Endodermal cell (in vitro differentiated cells): ENCODE measurements at regions not wholly inside any gene's neighbourhood (a gene's known extent, or its start where the extent isn't known, plus 50 kb on each side); places are given as distances from the start of the nearest gene placed in this dataset.
"Not testable (repeated sequence)": the region's sequence is repeated elsewhere in the genome, so short reads cannot be mapped to it uniquely, and the experiment has no call there.

Experiments
- DNase-seq: peaks from one replicate; pipeline ENCODE4 v3.0.0-alpha.2; 2017
- H3K27ac ChIP-seq: 2 replicates; pipeline ENCODE4 v1.5.1; 2013; ENCODE audit warnings: mild to moderate bottlenecking, low read depth, low read length, moderate library complexity
- H3K27me3 ChIP-seq: 2 replicates; pipeline ENCODE4 v1.6.1; 2013; ENCODE audit warnings: mild to moderate bottlenecking, low read length, moderate library complexity; ENCODE audit not compliant: insufficient read depth, control insufficient read depth, poor library complexity, severe bottlenecking
- H3K36me3 ChIP-seq: 2 replicates; pipeline ENCODE4 v1.7.0; 2013; ENCODE audit warnings: mild to moderate bottlenecking, low read length, moderate library complexity; ENCODE audit not compliant: control insufficient read depth, insufficient read depth
- H3K4me1 ChIP-seq: one replicate; pipeline ENCODE4 v1.7.0; 2013; ENCODE audit warnings: low read length; ENCODE audit not compliant: control insufficient read depth, insufficient read depth
- H3K4me3 ChIP-seq: 2 replicates; pipeline ENCODE4 v1.5.1; 2013; ENCODE audit warnings: mild to moderate bottlenecking, low read length, moderate library complexity
- H3K9ac ChIP-seq: 2 replicates; pipeline ENCODE4 v1.6.1; 2013; ENCODE audit warnings: mild to moderate bottlenecking, low read length, moderate library complexity; ENCODE audit not compliant: poor library complexity, severe bottlenecking; ENCODE audit errors: extremely low read depth
- H3K9me3 ChIP-seq: 2 replicates; pipeline ENCODE4 v1.6.1; 2013; ENCODE audit warnings: mild to moderate bottlenecking, low read length, moderate library complexity; ENCODE audit not compliant: control insufficient read depth
- H3K27ac Mint-ChIP-seq: 2 replicates; pipeline ENCODE4 v1.8.0; 2020; ENCODE audit warnings: mixed read lengths
- H3K27me3 Mint-ChIP-seq: 2 replicates; pipeline ENCODE4 v1.8.0; 2021; ENCODE audit warnings: mild to moderate bottlenecking, mixed read lengths; ENCODE audit not compliant: insufficient read depth
- H3K36me3 Mint-ChIP-seq: 2 replicates; pipeline ENCODE4 v1.8.0; 2020; ENCODE audit warnings: low read depth, mixed read lengths
- H3K4me1 Mint-ChIP-seq: 2 replicates; pipeline ENCODE4 v1.8.0; 2020; ENCODE audit warnings: mixed read lengths
- H3K4me3 Mint-ChIP-seq: 2 replicates; pipeline ENCODE4 v1.8.0; 2020; ENCODE audit warnings: mild to moderate bottlenecking, moderate library complexity, mixed read lengths
- H3K9me3 Mint-ChIP-seq: 2 replicates; pipeline ENCODE4 v1.8.0; 2020; ENCODE audit warnings: mild to moderate bottlenecking, mixed read lengths
- WGBS, 2 experiments: methylation state at CpG; one replicate each; pipeline versions ENCODE4 v1.1.5 to v1.1.7; 2013; ENCODE audit warnings: missing lambda C conversion rate in 2 of 2, mixed read lengths in 1 of 2; ENCODE audit not compliant: insufficient coverage in 1 of 2, insufficient read length in 1 of 2; 5-methylcytosine and 5-hydroxymethylcytosine counted together
- TF ChIP-seq, protein P1 (sequence below): fragments of 200-600 bp; sonication (generic); conservative IDR thresholded peaks from 2 replicates; pipeline ENCODE4 v1.5.0; 2021; ENCODE audit warnings: antibody characterized with exemption, mild to moderate bottlenecking

DNA sequence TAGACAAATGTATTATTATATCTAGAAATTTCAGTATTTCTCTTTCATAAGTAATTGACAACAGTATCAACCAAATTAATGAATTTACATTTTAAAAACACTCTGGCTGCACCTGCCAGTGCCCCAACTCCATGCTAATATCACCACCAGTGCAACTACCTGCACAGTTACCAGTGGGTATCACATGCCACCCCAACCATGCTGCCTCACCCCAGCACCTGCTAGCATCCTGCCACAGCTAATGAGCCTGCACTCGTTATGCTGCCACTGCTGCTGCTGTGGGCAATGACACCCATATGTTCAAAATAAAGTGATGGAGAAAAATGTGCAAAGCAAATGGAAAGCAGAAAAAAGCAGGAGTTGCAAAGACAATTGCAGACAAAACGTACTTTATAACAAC, 855.9 kb upstream of the MANEA start:
- no peaks in the 10 kb centered on the region for H3K36me3 ChIP-seq
- no peak for DNase-seq
- H3K9me3 ChIP-seq = no peaks in the 10 kb centered on the region
- no peaks in the 10 kb centered on the region for H3K27me3 ChIP-seq
- 90 to 100% methylated on average over 1 to 2 of the region's 2 CpGs for WGBS, 2 experiments
- no peaks in the 10 kb centered on the region for H3K36me3 Mint-ChIP-seq
- H3K27me3 Mint-ChIP-seq = no peaks in the 10 kb centered on the region
- no peaks in the 10 kb centered on the region for H3K4me1 ChIP-seq
- H3K4me1 Mint-ChIP-seq = no peaks in the 10 kb centered on the region
- H3K27ac ChIP-seq = no peak overlapping the region
- H3K4me3 ChIP-seq = no peak overlapping the region
- H3K9me3 Mint-ChIP-seq = peaks cover 9% of the 10 kb centered on the region
- H3K9ac ChIP-seq = no peak overlapping the region
- no peak overlapping the region for H3K27ac Mint-ChIP-seq
- no peak overlapping the region for H3K4me3 Mint-ChIP-seq
- TF ChIP-seq, protein P1, sequence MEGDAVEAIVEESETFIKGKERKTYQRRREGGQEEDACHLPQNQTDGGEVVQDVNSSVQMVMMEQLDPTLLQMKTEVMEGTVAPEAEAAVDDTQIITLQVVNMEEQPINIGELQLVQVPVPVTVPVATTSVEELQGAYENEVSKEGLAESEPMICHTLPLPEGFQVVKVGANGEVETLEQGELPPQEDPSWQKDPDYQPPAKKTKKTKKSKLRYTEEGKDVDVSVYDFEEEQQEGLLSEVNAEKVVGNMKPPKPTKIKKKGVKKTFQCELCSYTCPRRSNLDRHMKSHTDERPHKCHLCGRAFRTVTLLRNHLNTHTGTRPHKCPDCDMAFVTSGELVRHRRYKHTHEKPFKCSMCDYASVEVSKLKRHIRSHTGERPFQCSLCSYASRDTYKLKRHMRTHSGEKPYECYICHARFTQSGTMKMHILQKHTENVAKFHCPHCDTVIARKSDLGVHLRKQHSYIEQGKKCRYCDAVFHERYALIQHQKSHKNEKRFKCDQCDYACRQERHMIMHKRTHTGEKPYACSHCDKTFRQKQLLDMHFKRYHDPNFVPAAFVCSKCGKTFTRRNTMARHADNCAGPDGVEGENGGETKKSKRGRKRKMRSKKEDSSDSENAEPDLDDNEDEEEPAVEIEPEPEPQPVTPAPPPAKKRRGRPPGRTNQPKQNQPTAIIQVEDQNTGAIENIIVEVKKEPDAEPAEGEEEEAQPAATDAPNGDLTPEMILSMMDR = no peak

DNA sequence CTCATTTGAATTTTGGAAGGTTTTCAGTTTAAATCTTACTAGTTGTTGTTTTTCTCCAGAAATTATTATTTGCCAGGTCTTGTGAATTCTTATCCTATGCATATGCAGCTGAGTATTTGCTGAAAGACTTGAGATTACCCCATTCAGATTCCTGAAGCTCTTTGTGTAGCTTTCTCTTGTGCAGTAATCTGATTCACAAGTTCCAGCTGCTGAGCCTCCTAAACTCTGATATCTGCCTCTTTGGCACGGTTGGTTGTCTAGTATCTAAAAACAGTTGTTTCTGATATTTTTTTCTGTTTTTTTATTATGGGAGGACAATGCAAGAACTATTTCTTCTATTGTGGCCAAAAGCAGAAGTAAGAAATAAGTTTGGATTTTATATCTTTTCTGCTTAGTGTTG, 863.9 kb upstream of the MANEA start:
- TF ChIP-seq, protein P1 = no peak
- no peaks in the 10 kb centered on the region for H3K9me3 Mint-ChIP-seq
- H3K27ac ChIP-seq = no peak overlapping the region

DNA sequence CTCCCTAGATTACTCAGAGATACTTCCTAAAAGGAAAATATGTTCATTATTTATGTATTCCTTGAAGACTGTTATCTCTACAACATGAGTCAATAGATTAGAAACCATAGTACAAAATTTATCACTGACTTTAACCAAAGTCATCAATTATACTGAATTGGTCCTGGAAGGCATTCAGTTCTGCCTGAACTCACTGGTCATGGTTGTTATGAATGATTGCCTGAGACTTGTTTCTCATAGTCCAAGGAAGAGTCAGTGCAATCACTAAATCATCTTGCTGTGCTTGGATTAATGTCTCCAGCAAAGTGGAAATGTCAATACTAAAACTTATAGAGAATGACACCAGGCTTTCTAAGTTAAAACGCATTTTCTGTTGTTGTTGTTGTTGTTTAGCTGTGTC, 878.6 kb upstream of the MANEA start:
- Histone ChIP-seq H3K27me3 (no peaks in the 10 kb centered on the region), H3K36me3 (no peaks in the 10 kb centered on the region), H3K27ac (no peak overlapping the region), H3K4me3 (no peak overlapping the region), H3K9me3 (no peaks in the 10 kb centered on the region), H3K4me1 (no peaks in the 10 kb centered on the region), H3K9ac (no peak overlapping the region)
- Mint-ChIP-seq H3K4me3 (no peak overlapping the region), H3K9me3 (no peaks in the 10 kb centered on the region), H3K27me3 (no peaks in the 10 kb centered on the region), H3K36me3 (no peaks in the 10 kb centered on the region), H3K27ac (no peak overlapping the region), H3K4me1 (no peaks in the 10 kb centered on the region)
- WGBS, 2 experiments = 83 to 92% methylated on average over 1 of the region's 1 CpG
- TF ChIP-seq, protein P1 = no peak
- DNase-seq = no peak

More for the DNA sequence above, 863.9 kb upstream of the MANEA start:
- no peaks in the 10 kb centered on the region for H3K4me1 ChIP-seq
- H3K36me3 ChIP-seq = no peaks in the 10 kb centered on the region
- no peaks in the 10 kb centered on the region for H3K27me3 Mint-ChIP-seq
- no peaks in the 10 kb centered on the region for H3K36me3 Mint-ChIP-seq
- no peaks in the 10 kb centered on the region for H3K9me3 ChIP-seq
- no peak overlapping the region for H3K27ac Mint-ChIP-seq
- H3K27me3 ChIP-seq = no peaks in the 10 kb centered on the region
- no peak for DNase-seq
- H3K4me3 Mint-ChIP-seq = no peak overlapping the region
- 85% methylated on average over 1 of the region's 1 CpG; no CpG with 5 or more reads in 1 of the 2 experiments for WGBS, 2 experiments
- H3K9ac ChIP-seq = no peak overlapping the region
- peaks cover 6% of the 10 kb centered on the region for H3K4me1 Mint-ChIP-seq
- H3K4me3 ChIP-seq = no peak overlapping the region

DNA sequence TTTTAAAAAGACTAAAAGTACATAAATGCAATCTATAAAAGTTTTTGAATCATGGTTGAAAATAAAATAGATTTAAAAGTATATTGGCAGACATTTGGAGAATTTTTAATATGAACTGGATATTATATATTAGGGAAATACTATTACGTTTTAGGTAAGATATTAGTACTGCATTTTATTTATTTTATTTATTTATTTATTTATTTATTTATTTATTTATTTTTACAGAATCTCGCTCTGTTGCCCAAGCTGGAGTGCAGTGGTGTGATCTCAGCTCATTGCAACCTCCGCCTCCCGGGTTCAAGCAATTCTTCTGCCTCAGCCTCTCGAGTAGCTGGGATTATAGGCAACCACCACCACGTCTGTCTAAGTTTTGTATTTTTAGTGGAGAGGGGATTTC, 890.1 kb upstream of the MANEA start:
- not testable (repeated sequence) for H3K27ac ChIP-seq, H3K27me3 Mint-ChIP-seq, H3K27me3 ChIP-seq, H3K4me3 Mint-ChIP-seq, H3K4me1 ChIP-seq, H3K9ac ChIP-seq, H3K4me3 ChIP-seq, H3K36me3 ChIP-seq, H3K9me3 ChIP-seq, H3K36me3 Mint-ChIP-seq, H3K27ac Mint-ChIP-seq, DNase-seq, H3K4me1 Mint-ChIP-seq
- 90 to 96% methylated on average over 3 to 5 of the region's 6 CpGs for WGBS, 2 experiments
- H3K9me3 Mint-ChIP-seq = peaks cover 13% of the 10 kb centered on the region
